ENCODE measurements at regions not wholly inside any gene's neighbourhood (a gene's known extent, or its start where the extent isn't known, plus 50 kb on each side); places are given as distances from the start of the nearest gene placed in this dataset.

GRCh38 chr20:18957328-18957727, 143.7 kb downstream of the SCP2D1 start:
- TF ChIP-seq CTCF (IDR thresholded peaks at IDR 0.05) (no peak), EZH2phosphoT487 (IDR thresholded peaks at IDR 0.05) (no peak), EZH2 (IDR thresholded peaks at IDR 0.05) (no peak)
